A549 (cell line): ENCODE measurements at regions not wholly inside any gene's neighbourhood (a gene's known extent, or its start where the extent isn't known, plus 50 kb on each side); places are given as distances from the start of the nearest gene placed in this dataset.

Experiments
- ATAC-seq, 2 experiments: fragments of 200-7000 bp in 1 of 2; fragments of >200 bp in 1 of 2; cut with Nextera tagmentation in 1 of 2; cut with Tn5 transposase in 1 of 2; 3 replicates each; pipeline versions ENCODE4 v1.8.0 to v1.9.1; 2018 to 2020; ENCODE audit warnings: mild to moderate bottlenecking in 1 of 2, moderate library complexity in 1 of 2
- CTCF ChIA-PET: fragments of 300-600 bp; sonication (Branson Sonifier 250); formaldehyde crosslinking; extraction: SDS; loops from one replicate; lab custom pipeline; 2021; ENCODE audit warnings: antibody characterized with exemption, inconsistent platforms; lab: Yijun Ruan, JAX
- POLR2A ChIA-PET: fragments of 350-600 bp; formaldehyde crosslinking; extraction: SDS; loops from one replicate; lab custom pipeline; 2021; ENCODE audit warnings: antibody characterized with exemption, inconsistent platforms; lab: Yijun Ruan, JAX
- DNase-seq, 2 experiments: peaks; one replicate each; pipeline versions ENCODE4 v3.0.0 to v3.0.0-alpha.2; 2011 to 2016; ENCODE audit warnings: low read depth in 1 of 2, low spot score in 1 of 2
- FAIRE-seq: peaks from 2 replicates; lab custom pipeline; 2011; peaks lifted over from hg19 to GRCh38; lab: Jason Lieb, UNC
- H3K27ac ChIP-seq, 2 experiments: fragments of >200 bp; sonication (Bioruptor Twin); formaldehyde crosslinking; 3 replicates each; pipeline ENCODE4 v1.5.1; 2016 to 2017
- H3K4me1 ChIP-seq: fragments of >200 bp; sonication (Bioruptor Twin); formaldehyde crosslinking; 3 replicates; pipeline ENCODE4 v1.6.1; 2016
- H3K4me2 ChIP-seq: fragments of >200 bp; sonication (Bioruptor Twin); formaldehyde crosslinking; 3 replicates; pipeline ENCODE4 v1.6.1; 2016
- H3K4me3 ChIP-seq: fragments of >200 bp; sonication (Bioruptor Twin); formaldehyde crosslinking; 3 replicates; pipeline ENCODE4 v1.5.1; 2016
- H3K9me3 ChIP-seq: fragments of >200 bp; sonication (Bioruptor Twin); formaldehyde crosslinking; 3 replicates; pipeline ENCODE4 v1.6.1; 2016
- CBX8 ChIP-seq: fragments of 200-600 bp; sonication (generic); IDR thresholded peaks from 2 replicates; pipeline ENCODE4 v1.6.1; 2016
- CHD2 ChIP-seq: fragments of 150-350 bp; IDR thresholded peaks from 2 replicates; pipeline ENCODE4 v1.6.1; 2014; ENCODE audit warnings: low read length; ENCODE audit not compliant: partially characterized antibody
- CTCF ChIP-seq: fragments of >200 bp; sonication (Bioruptor Twin); formaldehyde crosslinking; IDR thresholded peaks from 3 replicates; pipeline ENCODE4 v1.5.1; 2016
- EHMT2 ChIP-seq: fragments of 200-600 bp; sonication (generic); IDR thresholded peaks from 2 replicates; pipeline ENCODE4 v1.6.1; 2016; ENCODE audit warnings: antibody characterized with exemption, low read depth, mild to moderate bottlenecking, moderate library complexity
- ELK1 ChIP-seq: fragments of 150-350 bp; IDR thresholded peaks from 2 replicates; pipeline ENCODE4 v1.6.1; 2014; ENCODE audit warnings: low read depth, mild to moderate bottlenecking, low read length
- EP300 ChIP-seq, 2 experiments: fragments of >200 bp; sonication (Bioruptor Twin); formaldehyde crosslinking; IDR thresholded peaks; 2 replicates in 1 of 2; 3 replicates in 1 of 2; pipeline ENCODE4 v1.6.1; 2016 to 2017
- FOSB ChIP-seq: fragments of 250-450 bp; sonication (Bioruptor Pico); IDR thresholded peaks from 2 replicates; pipeline ENCODE4 v1.5.0; 2020; ENCODE audit warnings: mild to moderate bottlenecking, moderate library complexity
- FOSL2 ChIP-seq, 2 experiments: fragments of 450-650 bp in 1 of 2; fragments of >200 bp in 1 of 2; sonication (Bioruptor Twin) in 1 of 2; formaldehyde crosslinking; IDR thresholded peaks; 2 replicates each; pipeline versions ENCODE4 v1.5.0 to v1.6.1; 2016 to 2020; ENCODE audit warnings: mild to moderate bottlenecking in 1 of 2, moderate library complexity in 1 of 2
- HOXA7 ChIP-seq: fragments of 250-450 bp; sonication (Bioruptor Pico); IDR thresholded peaks from 2 replicates; pipeline ENCODE4 v1.5.0; 2020; ENCODE audit warnings: mild to moderate bottlenecking, moderate library complexity
- HOXB13 ChIP-seq: fragments of 250-450 bp; sonication (Bioruptor Pico); IDR thresholded peaks from 2 replicates; pipeline ENCODE4 v1.5.0; 2020; ENCODE audit warnings: low read depth, mild to moderate bottlenecking, moderate library complexity
- JUNB ChIP-seq: fragments of >200 bp; sonication (Bioruptor Twin); formaldehyde crosslinking; IDR thresholded peaks from 2 replicates; pipeline ENCODE4 v1.6.1; 2016
- MAFK ChIP-seq: fragments of 450-650 bp; IDR thresholded peaks from 2 replicates; pipeline ENCODE4 v1.6.1; 2014; ENCODE audit not compliant: partially characterized antibody
- MAX ChIP-seq: IDR thresholded peaks from 2 replicates; pipeline ENCODE4 v1.6.1; 2012
- MAZ ChIP-seq: fragments of 150-350 bp; IDR thresholded peaks from 2 replicates; pipeline ENCODE4 v1.6.1; 2014; ENCODE audit warnings: antibody characterized with exemption, low read depth, low read length, borderline replicate concordance
- PHF8 ChIP-seq: fragments of 200-600 bp; sonication (generic); IDR thresholded peaks from 2 replicates; pipeline ENCODE4 v1.6.1; 2016; ENCODE audit warnings: low read depth, mild to moderate bottlenecking, antibody characterized with exemption, moderate library complexity, borderline replicate concordance
- RAD21 ChIP-seq, 2 experiments: fragments of >200 bp in 1 of 2; sonication (Bioruptor Twin) in 1 of 2; formaldehyde crosslinking in 1 of 2; IDR thresholded peaks in 1 of 2; conservative IDR thresholded peaks in 1 of 2; 2 replicates in 1 of 2; 3 replicates in 1 of 2; pipeline ENCODE4 v1.6.1; 2012 to 2018; ENCODE audit warnings: inconsistent platforms in 1 of 2
- RARB ChIP-seq: fragments of 250-450 bp; sonication (Bioruptor Pico); IDR thresholded peaks from 2 replicates; pipeline ENCODE4 v1.8.0; 2021; ENCODE audit warnings: mild to moderate bottlenecking, moderate library complexity
- SMC3 ChIP-seq: fragments of >200 bp; sonication (Bioruptor Twin); formaldehyde crosslinking; IDR thresholded peaks from 3 replicates; pipeline ENCODE4 v1.6.1; 2018; ENCODE audit warnings: inconsistent platforms
- SREBF2 ChIP-seq: fragments of 450-650 bp; IDR thresholded peaks from 2 replicates; pipeline ENCODE4 v1.6.1; 2014; ENCODE audit warnings: mild to moderate bottlenecking, moderate library complexity
- ZFP36 ChIP-seq: fragments of 450-650 bp; IDR thresholded peaks from 2 replicates; pipeline ENCODE4 v1.6.1; 2014; ENCODE audit warnings: borderline replicate concordance; ENCODE audit not compliant: partially characterized antibody
- WGBS: methylation state at CpG from one replicate; pipeline ENCODE4 v1.1.6; 2017; ENCODE audit errors: missing lambda C conversion rate; 5-methylcytosine and 5-hydroxymethylcytosine counted together
- TF ChIP-seq, protein P1 (sequence below): fragments of 250-450 bp; sonication (Bioruptor Pico); IDR thresholded peaks from 2 replicates; pipeline ENCODE4 v1.5.0; 2020; ENCODE audit warnings: low read depth, mild to moderate bottlenecking, moderate library complexity
- TF ChIP-seq, protein P2 (sequence below): fragments of >200 bp; sonication (Bioruptor Twin); formaldehyde crosslinking; IDR thresholded peaks from 3 replicates; pipeline ENCODE4 v1.6.1; 2016

GRCh38 chr16:73879621-73880020, 417.0 kb upstream of the PSMD7 start:
- Histone ChIP-seq H3K4me3 (no peak overlapping the region), H3K4me1 (no peaks in the 10 kb centered on the region), H3K9me3 (no peaks in the 10 kb centered on the region)
- ATAC-seq (no peak), DNase-seq (no peak), FAIRE-seq (no peak)
- 13% methylated on average over 2 of the region's 2 CpGs for WGBS
- ChIA-PET POLR2A (no interaction called here), CTCF (interaction anchor here (0.6 to 2.3 kb wide), 7 partner anchors 8 to 1751 kb away, joined by 3 to 12 read pairs (median 6); no protein-coding TSS in a partner anchor)
- TF ChIP-seq ELK1 (no peak), HOXA7 (CRISPR knock-in tag) (no peak), RARB (CRISPR knock-in tag) (no peak), FOSL2 (IDR thresholded peaks at IDR 0.05) (no peak), FOSL2 (CRISPR knock-in tag; IDR thresholded peaks at IDR 0.05) (no peak), PHF8 (no peak), ZFP36 (no peak), EHMT2 (no peak), HOXB13 (CRISPR knock-in tag) (no peak), EP300 (IDR thresholded peaks at IDR 0.05) (no peak), SMC3 (no peak), MAX (no peak), CTCF (no peak), MAZ (no peak), SREBF2 (no peak), MAFK (no peak), CHD2 (no peak), CBX8 (no peak), FOSB (no peak)
- TF ChIP-seq, protein P1, sequence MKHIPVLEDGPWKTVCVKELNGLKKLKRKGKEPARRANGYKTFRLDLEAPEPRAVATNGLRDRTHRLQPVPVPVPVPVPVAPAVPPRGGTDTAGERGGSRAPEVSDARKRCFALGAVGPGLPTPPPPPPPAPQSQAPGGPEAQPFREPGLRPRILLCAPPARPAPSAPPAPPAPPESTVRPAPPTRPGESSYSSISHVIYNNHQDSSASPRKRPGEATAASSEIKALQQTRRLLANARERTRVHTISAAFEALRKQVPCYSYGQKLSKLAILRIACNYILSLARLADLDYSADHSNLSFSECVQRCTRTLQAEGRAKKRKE (CRISPR knock-in tag), result no peak
- TF ChIP-seq, protein P2, sequence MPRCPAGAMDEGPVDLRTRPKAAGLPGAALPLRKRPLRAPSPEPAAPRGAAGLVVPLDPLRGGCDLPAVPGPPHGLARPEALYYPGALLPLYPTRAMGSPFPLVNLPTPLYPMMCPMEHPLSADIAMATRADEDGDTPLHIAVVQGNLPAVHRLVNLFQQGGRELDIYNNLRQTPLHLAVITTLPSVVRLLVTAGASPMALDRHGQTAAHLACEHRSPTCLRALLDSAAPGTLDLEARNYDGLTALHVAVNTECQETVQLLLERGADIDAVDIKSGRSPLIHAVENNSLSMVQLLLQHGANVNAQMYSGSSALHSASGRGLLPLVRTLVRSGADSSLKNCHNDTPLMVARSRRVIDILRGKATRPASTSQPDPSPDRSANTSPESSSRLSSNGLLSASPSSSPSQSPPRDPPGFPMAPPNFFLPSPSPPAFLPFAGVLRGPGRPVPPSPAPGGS, result no peak
- TF ChIP-seq, all 56 proteins: peak for 0
- Histone ChIP-seq H3K4me2 (no peak overlapping the region), H3K27ac (no peak overlapping the region)

- POLR2A ChIA-PET, result no interaction called here
- CTCF ChIA-PET, result interaction anchor here (0.6 to 2.3 kb wide), 34 partner anchors 9 to 1754 kb away, joined by 3 to 12 read pairs (median 4); no protein-coding TSS in a partner anchor
- DNase-seq (peak; percentile 27 to 78), FAIRE-seq (no peak), ATAC-seq (peak; percentile 75 to 76; a peak in 5 of 6 replicates)
- no peak overlapping the region for H3K4me3 ChIP-seq
- no peaks in the 10 kb centered on the region for H3K9me3 ChIP-seq
- H3K4me2 ChIP-seq, result no peak overlapping the region
- peak; percentile 56 for TF ChIP-seq SMC3
- TF ChIP-seq CTCF, result peak; percentile 72
- peak; percentile 80 to 81 for TF ChIP-seq RAD21 (conservative IDR thresholded peaks at IDR 0.05 in 1 of 2, IDR thresholded peaks at IDR 0.05 in 1 of 2)
- TF ChIP-seq JUNB, result no peak
- H3K4me1 ChIP-seq, result no peaks in the 10 kb centered on the region
- no peak overlapping the region for H3K27ac ChIP-seq
- 0% methylated on average over 2 of the region's 2 CpGs for WGBS
Observed at GRCh38 chr16:73878611-73879010, 418.0 kb upstream of the PSMD7 start.
